ENCODE measurements at regions not wholly inside any gene's neighbourhood (a gene's known extent, or its start where the extent isn't known, plus 50 kb on each side); places are given as distances from the start of the nearest gene placed in this dataset.

DNA sequence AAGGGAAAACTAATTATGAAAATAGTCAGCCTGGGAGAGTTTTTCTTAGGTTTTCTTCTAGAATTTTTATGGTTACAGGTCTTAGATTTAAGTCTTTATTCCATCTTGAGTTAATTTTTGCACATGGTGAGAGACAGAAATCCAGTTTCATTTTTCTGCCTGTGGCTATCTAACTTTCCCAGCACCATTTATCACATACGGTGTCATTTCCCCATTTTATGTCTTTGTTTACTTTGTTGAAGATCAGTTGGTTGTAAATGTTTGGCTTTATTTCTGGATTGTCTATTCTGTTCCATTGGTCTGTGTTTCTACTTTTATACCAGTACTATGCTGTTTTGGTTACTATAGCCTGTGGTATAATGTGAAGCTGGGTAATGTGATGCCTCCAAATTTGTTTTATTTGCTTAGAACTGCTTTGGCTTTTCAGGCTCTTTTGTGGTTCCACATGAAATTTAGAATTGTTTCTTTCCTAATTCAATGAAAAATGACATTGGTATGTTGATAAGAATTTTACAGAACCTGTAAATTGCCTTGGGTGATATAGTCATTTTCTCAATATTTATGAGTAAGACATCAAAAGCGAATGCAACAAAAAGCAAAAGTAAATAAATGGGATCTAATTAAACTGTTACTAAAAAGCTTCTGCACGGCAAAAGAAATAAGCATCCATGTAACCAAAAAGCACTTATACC lies 146.1 kb upstream of the NOL4 start:
- TF ChIP-seq, protein P1, sequence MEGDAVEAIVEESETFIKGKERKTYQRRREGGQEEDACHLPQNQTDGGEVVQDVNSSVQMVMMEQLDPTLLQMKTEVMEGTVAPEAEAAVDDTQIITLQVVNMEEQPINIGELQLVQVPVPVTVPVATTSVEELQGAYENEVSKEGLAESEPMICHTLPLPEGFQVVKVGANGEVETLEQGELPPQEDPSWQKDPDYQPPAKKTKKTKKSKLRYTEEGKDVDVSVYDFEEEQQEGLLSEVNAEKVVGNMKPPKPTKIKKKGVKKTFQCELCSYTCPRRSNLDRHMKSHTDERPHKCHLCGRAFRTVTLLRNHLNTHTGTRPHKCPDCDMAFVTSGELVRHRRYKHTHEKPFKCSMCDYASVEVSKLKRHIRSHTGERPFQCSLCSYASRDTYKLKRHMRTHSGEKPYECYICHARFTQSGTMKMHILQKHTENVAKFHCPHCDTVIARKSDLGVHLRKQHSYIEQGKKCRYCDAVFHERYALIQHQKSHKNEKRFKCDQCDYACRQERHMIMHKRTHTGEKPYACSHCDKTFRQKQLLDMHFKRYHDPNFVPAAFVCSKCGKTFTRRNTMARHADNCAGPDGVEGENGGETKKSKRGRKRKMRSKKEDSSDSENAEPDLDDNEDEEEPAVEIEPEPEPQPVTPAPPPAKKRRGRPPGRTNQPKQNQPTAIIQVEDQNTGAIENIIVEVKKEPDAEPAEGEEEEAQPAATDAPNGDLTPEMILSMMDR (conservative IDR thresholded peaks at IDR 0.05): no peak
- no peak for TF ChIP-seq ZFX (IDR thresholded peaks at IDR 0.05)

Measured in C4-2B (cell line).